MM.1S (cell line): ENCODE measurements at regions not wholly inside any gene's neighbourhood (a gene's known extent, or its start where the extent isn't known, plus 50 kb on each side); places are given as distances from the start of the nearest gene placed in this dataset.

Experiments used
- DNase-seq: peaks from one replicate; pipeline ENCODE4 v3.0.0-alpha.2; 2015
- H2AFZ ChIP-seq: fragments of 300-600 bp; sonication (generic); 2 replicates; pipeline ENCODE4 v1.6.0; 2016; ENCODE audit warnings: antibody characterized with exemption, low read length
- H3F3A ChIP-seq: fragments of 300-600 bp; sonication (generic); 2 replicates; pipeline ENCODE4 v1.6.1; 2016; ENCODE audit warnings: mild to moderate bottlenecking, antibody characterized with exemption, low read length, moderate library complexity, mixed read lengths; ENCODE audit not compliant: insufficient read depth
- H3K27ac ChIP-seq: fragments of 300-600 bp; sonication (generic); 2 replicates; pipeline ENCODE4 v1.5.1; 2016; ENCODE audit warnings: mild to moderate bottlenecking, low read length
- H3K27me3 ChIP-seq: fragments of 300-600 bp; sonication (generic); replicated peaks from 2 replicates; pipeline ENCODE4 v1.6.0; 2016; ENCODE audit warnings: low read length; ENCODE audit not compliant: insufficient read depth
- H3K36me3 ChIP-seq: fragments of 300-600 bp; sonication (generic); replicated peaks from 2 replicates; pipeline ENCODE4 v1.6.1; 2016; ENCODE audit warnings: mild to moderate bottlenecking, low read length, mixed read lengths; ENCODE audit not compliant: insufficient read depth
- H3K4me1 ChIP-seq: fragments of 300-600 bp; sonication (generic); 2 replicates; pipeline ENCODE4 v1.6.1; 2016; ENCODE audit warnings: low read length, mixed read lengths
- H3K4me2 ChIP-seq: fragments of 300-600 bp; sonication (generic); 2 replicates; pipeline ENCODE4 v1.6.0; 2016; ENCODE audit warnings: low read depth, low read length
- H3K4me3 ChIP-seq: fragments of 300-600 bp; sonication (generic); 2 replicates; pipeline ENCODE4 v1.5.1; 2016; ENCODE audit warnings: low read length, mixed read lengths
- H3K79me2 ChIP-seq: fragments of 300-600 bp; sonication (generic); 2 replicates; pipeline ENCODE4 v1.6.1; 2016; ENCODE audit warnings: mixed run types, low read length, mixed read lengths
- H3K9ac ChIP-seq: fragments of 300-600 bp; sonication (generic); 2 replicates; pipeline ENCODE4 v1.6.1; 2016; ENCODE audit warnings: low read length, mixed read lengths
- H3K9me2 ChIP-seq: fragments of 300-600 bp; sonication (generic); replicated peaks from 2 replicates; pipeline ENCODE4 v1.6.1; 2016; ENCODE audit warnings: mild to moderate bottlenecking, low read length, mixed read lengths; ENCODE audit not compliant: insufficient read depth
- H3K9me3 ChIP-seq: fragments of 300-600 bp; sonication (generic); replicated peaks from 2 replicates; pipeline ENCODE4 v1.6.1; 2016; ENCODE audit warnings: mild to moderate bottlenecking, low read length, mixed read lengths; ENCODE audit not compliant: insufficient read depth
- H4K20me1 ChIP-seq: fragments of 300-600 bp; sonication (generic); 2 replicates; pipeline ENCODE4 v1.6.1; 2016; ENCODE audit warnings: mild to moderate bottlenecking, low read length, moderate library complexity, mixed read lengths; ENCODE audit not compliant: insufficient read depth
- CTCF ChIP-seq: fragments of 300-600 bp; sonication (generic); IDR thresholded peaks from 2 replicates; pipeline ENCODE4 v1.5.1; 2016; ENCODE audit warnings: antibody characterized with exemption, low read length, mixed read lengths
- EZH2 ChIP-seq: fragments of 300-600 bp; sonication (generic); optimal IDR thresholded peaks from 2 replicates; pipeline ENCODE3; 2017; ENCODE audit warnings: low read depth, mild to moderate bottlenecking, antibody characterized with exemption, low read length, mixed read lengths
- EZH2phosphoT487 ChIP-seq: fragments of 300-600 bp; sonication (generic); IDR thresholded peaks from 2 replicates; pipeline ENCODE4 v1.6.1; 2018; ENCODE audit warnings: antibody characterized with exemption, low read length

GRCh38 chr6:120614723-120615122 lies 719.6 kb downstream of the TBC1D32 start:
- H3K27me3 ChIP-seq, result no peaks in the 10 kb centered on the region
- no peak overlapping the region for H3K4me2 ChIP-seq
- no peak overlapping the region for H2AFZ ChIP-seq
- no peaks in the 10 kb centered on the region for H3F3A ChIP-seq
- no peak for DNase-seq
- H3K9me3 ChIP-seq, result no peaks in the 10 kb centered on the region
- H3K9me2 ChIP-seq, result no peaks in the 10 kb centered on the region
- no peak overlapping the region for H3K4me3 ChIP-seq
- no peak overlapping the region for H3K27ac ChIP-seq
- H4K20me1 ChIP-seq, result no peaks in the 10 kb centered on the region
- no peak overlapping the region for H3K9ac ChIP-seq
- H3K79me2 ChIP-seq, result no peaks in the 10 kb centered on the region
- no peaks in the 10 kb centered on the region for H3K4me1 ChIP-seq
- TF ChIP-seq CTCF (no peak), EZH2 (no peak), EZH2phosphoT487 (no peak)
- H3K36me3 ChIP-seq, result no peaks in the 10 kb centered on the region

GRCh38 chr6:120608826-120609225 lies 725.5 kb downstream of the TBC1D32 start:
- Histone ChIP-seq H4K20me1 (no peaks in the 10 kb centered on the region), H3K27me3 (no peaks in the 10 kb centered on the region), H3K27ac (no peak overlapping the region), H3K9me2 (no peaks in the 10 kb centered on the region), H3K9ac (no peak overlapping the region), H3K36me3 (no peaks in the 10 kb centered on the region), H3K79me2 (no peaks in the 10 kb centered on the region), H3K4me3 (no peak overlapping the region), H3K4me2 (no peak overlapping the region), H3F3A (no peaks in the 10 kb centered on the region), H3K4me1 (no peaks in the 10 kb centered on the region), H3K9me3 (no peaks in the 10 kb centered on the region), H2AFZ (no peak overlapping the region)
- TF ChIP-seq CTCF, result no peak
- no peak for TF ChIP-seq EZH2
- TF ChIP-seq EZH2phosphoT487, result no peak
- no peak for DNase-seq

GRCh38 chr6:120606743-120607142 lies 727.5 kb downstream of the TBC1D32 start:
- Histone ChIP-seq H3K9me2 (no peaks in the 10 kb centered on the region), H3K9me3 (no peaks in the 10 kb centered on the region), H3K9ac (no peak overlapping the region), H3K4me3 (no peak overlapping the region), H3K79me2 (no peaks in the 10 kb centered on the region), H3K27me3 (no peaks in the 10 kb centered on the region), H3K4me1 (no peaks in the 10 kb centered on the region), H2AFZ (no peak overlapping the region), H3K36me3 (no peaks in the 10 kb centered on the region), H3F3A (no peaks in the 10 kb centered on the region), H3K4me2 (no peak overlapping the region), H4K20me1 (no peaks in the 10 kb centered on the region), H3K27ac (no peak overlapping the region)
- no peak for DNase-seq
- TF ChIP-seq CTCF (no peak), EZH2 (no peak), EZH2phosphoT487 (no peak)
